Omental fat pad (tissue), 3 donors: ENCODE measurements at regions not wholly inside any gene's neighbourhood (a gene's known extent, or its start where the extent isn't known, plus 50 kb on each side); places are given as distances from the start of the nearest gene placed in this dataset.

ENCODE experiments used
- ATAC-seq: fragments of 150-250 bp; one replicate; pipeline ENCODE4 v1.9.1; 2016; ENCODE audit warnings: mild to moderate bottlenecking, moderate library complexity; ENCODE audit not compliant: low FRiP score
- DNase-seq: peaks from one replicate; pipeline ENCODE4 v3.0.0-alpha.2; 2019; ENCODE audit warnings: low spot score
- TF ChIP-seq, protein P1 (sequence below), 3 donors: fragments of 450-650 bp; IDR thresholded peaks; one replicate each; pipeline ENCODE4 v1.5.1; 2016 to 2017; ENCODE audit warnings: antibody characterized with exemption in 3 of 3, mild to moderate bottlenecking in 3 of 3, moderate library complexity in 2 of 3

GRCh38 chr5:148913493-148913892 is 87.1 kb downstream of the ADRB2 start:
- no peak for DNase-seq
- TF ChIP-seq, protein P1, sequence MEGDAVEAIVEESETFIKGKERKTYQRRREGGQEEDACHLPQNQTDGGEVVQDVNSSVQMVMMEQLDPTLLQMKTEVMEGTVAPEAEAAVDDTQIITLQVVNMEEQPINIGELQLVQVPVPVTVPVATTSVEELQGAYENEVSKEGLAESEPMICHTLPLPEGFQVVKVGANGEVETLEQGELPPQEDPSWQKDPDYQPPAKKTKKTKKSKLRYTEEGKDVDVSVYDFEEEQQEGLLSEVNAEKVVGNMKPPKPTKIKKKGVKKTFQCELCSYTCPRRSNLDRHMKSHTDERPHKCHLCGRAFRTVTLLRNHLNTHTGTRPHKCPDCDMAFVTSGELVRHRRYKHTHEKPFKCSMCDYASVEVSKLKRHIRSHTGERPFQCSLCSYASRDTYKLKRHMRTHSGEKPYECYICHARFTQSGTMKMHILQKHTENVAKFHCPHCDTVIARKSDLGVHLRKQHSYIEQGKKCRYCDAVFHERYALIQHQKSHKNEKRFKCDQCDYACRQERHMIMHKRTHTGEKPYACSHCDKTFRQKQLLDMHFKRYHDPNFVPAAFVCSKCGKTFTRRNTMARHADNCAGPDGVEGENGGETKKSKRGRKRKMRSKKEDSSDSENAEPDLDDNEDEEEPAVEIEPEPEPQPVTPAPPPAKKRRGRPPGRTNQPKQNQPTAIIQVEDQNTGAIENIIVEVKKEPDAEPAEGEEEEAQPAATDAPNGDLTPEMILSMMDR (IDR thresholded peaks at IDR 0.05): no peak
- no peak for ATAC-seq

GRCh38 chr5:148913985-148914431 is 87.6 kb downstream of the ADRB2 start:
- ATAC-seq (peak; percentile 51), DNase-seq (no peak)
- TF ChIP-seq, protein P1 (IDR thresholded peaks at IDR 0.05): no peak

GRCh38 chr5:148915224-148915817 is 88.9 kb downstream of the ADRB2 start:
- no peak for ATAC-seq

GRCh38 chr5:148920646-148921288 is 94.4 kb downstream of the ADRB2 start:
- no peak for ATAC-seq
- TF ChIP-seq, protein P1 (IDR thresholded peaks at IDR 0.05): no peak
- no peak for DNase-seq

More at GRCh38 chr5:148915224-148915817, 88.9 kb downstream of the ADRB2 start:
- DNase-seq: no peak
- TF ChIP-seq, protein P1 (IDR thresholded peaks at IDR 0.05): no peak

DNA sequence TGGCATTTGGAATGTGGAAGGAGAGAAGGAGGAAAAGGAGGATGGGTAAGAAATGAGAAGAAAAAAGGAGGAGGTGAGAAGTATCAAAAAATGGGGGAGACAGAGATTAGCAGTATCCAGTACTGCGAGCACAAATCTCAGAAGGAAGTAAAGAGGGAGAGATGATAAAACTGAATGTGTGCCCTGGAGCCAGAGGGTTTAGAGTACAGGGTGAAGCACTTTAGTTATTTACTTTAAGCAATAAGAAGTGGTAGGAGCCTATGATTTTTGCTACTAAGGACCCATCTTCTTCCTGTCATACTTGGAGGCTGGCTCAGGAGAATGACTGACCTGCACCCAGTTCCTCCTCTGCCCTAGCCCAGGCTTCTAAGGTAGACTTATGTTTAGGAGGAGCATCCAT is 94.9 kb downstream of the ADRB2 start:
- TF ChIP-seq, protein P1 (IDR thresholded peaks at IDR 0.05): no peak
- ATAC-seq (no peak), DNase-seq (no peak)

GRCh38 chr5:148922606-148923005 is 96.2 kb downstream of the ADRB2 start:
- no peak for ATAC-seq
- DNase-seq: no peak
- TF ChIP-seq, protein P1 (IDR thresholded peaks at IDR 0.05): no peak

DNA sequence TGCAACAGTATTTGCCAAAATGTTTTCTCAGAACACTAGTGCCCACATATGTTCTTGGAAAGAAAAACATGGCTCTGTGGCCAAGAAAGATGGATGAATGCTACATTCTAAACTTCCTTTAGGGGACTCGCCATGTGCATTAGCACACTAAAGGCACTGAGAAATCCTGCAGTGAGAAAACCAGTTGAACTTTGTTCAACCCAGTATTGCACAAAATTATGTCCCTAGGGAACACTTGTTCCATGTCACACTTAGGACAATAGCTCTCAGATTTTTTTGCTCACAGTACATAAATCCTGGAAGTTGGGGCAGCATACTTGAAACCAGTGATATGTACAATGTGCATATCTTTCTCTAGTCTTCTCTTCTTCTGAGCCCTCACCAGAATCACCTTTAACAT is 96.6 kb downstream of the ADRB2 start:
- DNase-seq (no peak), ATAC-seq (no peak)

More for the DNA sequence above, 96.6 kb downstream of the ADRB2 start:
- TF ChIP-seq, protein P1 (IDR thresholded peaks at IDR 0.05): no peak
